ENCODE measurements at regions not wholly inside any gene's neighbourhood (a gene's known extent, or its start where the extent isn't known, plus 50 kb on each side); places are given as distances from the start of the nearest gene placed in this dataset.
"Not testable (repeated sequence)": the region's sequence is repeated elsewhere in the genome, so short reads cannot be mapped to it uniquely, and the experiment has no call there.

DNA sequence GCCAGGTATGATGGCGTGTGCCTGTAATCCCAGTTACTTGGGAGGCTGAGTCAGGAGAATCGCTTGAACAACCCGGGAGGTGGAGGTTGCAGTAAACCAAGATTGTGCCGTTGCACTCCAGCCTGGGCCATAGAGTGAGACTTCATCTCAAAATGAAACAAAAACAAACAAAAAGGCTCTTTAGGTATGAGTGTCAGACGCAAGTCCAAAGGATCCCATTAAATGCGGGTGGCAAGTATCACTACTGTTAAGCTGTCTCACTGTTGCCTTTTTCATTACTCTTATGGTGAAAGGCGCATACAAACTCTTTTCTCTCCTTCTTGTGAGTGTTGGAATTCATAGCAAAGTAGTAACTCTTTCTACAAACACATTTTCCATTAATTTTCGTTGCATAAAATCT is 688.5 kb upstream of the CHD1 start:
- Mint-ChIP-seq H3K27ac (no peak overlapping the region), H3K27me3 (no peaks in the 10 kb centered on the region), H3K4me3 (no peak overlapping the region), H3K4me1 (no peaks in the 10 kb centered on the region), H3K36me3 (no peaks in the 10 kb centered on the region), H3K9me3 (no peaks in the 10 kb centered on the region)

DNA sequence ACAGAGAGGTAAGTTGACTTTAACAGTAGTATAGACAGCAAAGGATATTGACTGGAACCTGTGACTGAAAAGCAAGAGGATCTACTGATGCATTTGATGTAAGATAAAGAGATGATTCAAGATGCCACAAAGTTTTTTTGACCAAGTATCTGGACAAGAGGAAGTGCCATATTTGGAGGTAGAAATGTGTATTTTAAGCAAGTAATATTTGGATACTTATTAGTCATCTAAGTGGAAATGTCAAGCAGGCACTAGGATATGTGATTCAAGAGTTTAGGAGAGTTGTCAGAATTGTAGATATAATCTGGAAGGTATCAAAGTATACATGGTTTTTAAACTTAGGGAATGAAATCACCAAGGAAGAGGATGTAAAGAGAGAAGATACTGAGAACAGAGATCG is 686.1 kb upstream of the CHD1 start:
- H3K4me3 Mint-ChIP-seq, result no peak overlapping the region
- H3K4me1 Mint-ChIP-seq, result no peaks in the 10 kb centered on the region
- H3K27me3 Mint-ChIP-seq, result no peaks in the 10 kb centered on the region
- no peaks in the 10 kb centered on the region for H3K9me3 Mint-ChIP-seq
- H3K36me3 Mint-ChIP-seq, result no peaks in the 10 kb centered on the region
- no peak overlapping the region for H3K27ac Mint-ChIP-seq

DNA sequence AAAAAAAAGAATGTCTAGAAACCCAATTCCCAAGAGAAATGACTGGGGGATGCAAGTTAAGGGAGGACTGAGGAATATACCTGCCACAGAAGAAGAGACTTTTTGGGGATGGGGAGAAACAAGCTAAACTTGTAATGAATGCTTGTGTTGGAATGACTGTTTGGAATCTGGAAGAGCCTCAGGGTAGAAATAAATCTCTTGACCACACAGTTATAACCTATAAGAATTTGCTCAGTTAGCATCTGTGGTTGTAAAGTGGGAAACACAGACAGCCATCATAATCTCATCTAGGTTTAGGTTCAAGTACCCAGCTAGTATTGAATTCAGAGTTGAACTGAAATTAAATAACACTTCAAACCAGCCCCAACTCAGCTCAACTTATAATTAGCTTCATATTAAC is 678.3 kb upstream of the CHD1 start:
- no peaks in the 10 kb centered on the region for H3K36me3 Mint-ChIP-seq
- no peaks in the 10 kb centered on the region for H3K4me1 Mint-ChIP-seq
- H3K9me3 Mint-ChIP-seq, result no peaks in the 10 kb centered on the region
- H3K27ac Mint-ChIP-seq, result no peak overlapping the region
- no peak overlapping the region for H3K4me3 Mint-ChIP-seq
- H3K27me3 Mint-ChIP-seq, result no peaks in the 10 kb centered on the region

DNA sequence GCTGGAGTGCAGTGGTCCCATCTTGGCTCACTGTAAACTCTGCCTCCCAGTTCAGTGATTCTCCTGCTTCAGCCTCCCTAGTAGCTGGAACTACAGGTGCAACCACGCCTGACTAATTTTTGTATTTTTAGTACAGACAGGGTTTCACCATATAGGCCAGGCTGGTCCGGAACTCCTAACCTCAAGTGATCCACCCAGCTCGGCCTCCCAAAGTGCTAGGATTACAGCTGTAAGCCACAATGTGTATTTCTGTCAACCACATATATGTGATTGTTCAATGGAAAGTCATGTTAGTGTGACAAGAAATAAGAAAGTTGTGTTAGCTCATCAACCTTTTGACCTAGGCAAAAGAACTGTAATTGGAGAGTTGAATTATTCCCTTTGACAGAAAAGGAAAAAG is 677.1 kb upstream of the CHD1 start:
- Mint-ChIP-seq H3K9me3 (no peaks in the 10 kb centered on the region), H3K27ac (no peak overlapping the region), H3K4me1 (no peaks in the 10 kb centered on the region), H3K36me3 (no peaks in the 10 kb centered on the region), H3K27me3 (no peaks in the 10 kb centered on the region), H3K4me3 (no peak overlapping the region)

DNA sequence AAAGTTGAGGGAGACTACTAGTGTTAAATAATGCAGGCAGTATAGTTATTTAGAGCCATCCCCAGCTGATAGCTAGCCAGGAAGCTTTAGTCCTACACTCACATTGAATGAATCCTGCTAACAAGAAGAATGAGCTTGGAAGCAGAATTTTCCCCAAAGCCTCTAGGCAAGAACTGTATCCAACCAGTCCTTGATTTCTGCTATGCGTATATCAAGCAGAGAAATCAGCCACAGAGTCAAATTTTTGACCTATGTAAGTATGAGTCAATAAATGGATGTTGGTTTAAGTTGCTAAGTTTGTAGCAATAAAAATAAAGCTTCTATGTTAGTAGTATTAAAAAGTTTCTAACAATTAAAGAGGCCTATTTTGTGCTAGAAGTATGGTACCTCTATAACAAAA is 672.1 kb upstream of the CHD1 start:
- H3K36me3 Mint-ChIP-seq, result no peaks in the 10 kb centered on the region
- no peak overlapping the region for H3K27ac Mint-ChIP-seq
- no peaks in the 10 kb centered on the region for H3K27me3 Mint-ChIP-seq
- H3K4me1 Mint-ChIP-seq, result no peaks in the 10 kb centered on the region
- no peak overlapping the region for H3K4me3 Mint-ChIP-seq
- no peaks in the 10 kb centered on the region for H3K9me3 Mint-ChIP-seq

DNA sequence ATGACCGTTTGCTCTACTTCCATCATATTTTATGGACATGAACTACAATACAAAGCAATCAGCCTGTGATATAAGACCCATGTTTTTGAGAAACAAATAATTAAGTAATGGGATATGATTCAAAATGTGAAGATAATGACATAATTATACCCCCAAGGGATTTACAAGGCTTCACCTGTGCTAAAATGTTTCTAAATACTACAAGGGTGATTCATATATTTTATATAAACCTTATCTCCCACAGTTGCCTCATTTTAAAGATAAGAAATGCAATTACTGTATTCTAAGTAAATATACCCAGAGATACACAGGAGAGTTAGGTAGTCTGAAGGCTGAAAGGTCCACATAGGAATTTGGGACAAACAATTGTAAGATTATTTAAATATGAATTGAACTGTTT is 662.0 kb upstream of the CHD1 start:
- H3K27me3 Mint-ChIP-seq, result no peaks in the 10 kb centered on the region
- no peak overlapping the region for H3K4me3 Mint-ChIP-seq
- H3K9me3 Mint-ChIP-seq, result peaks cover 4% of the 10 kb centered on the region
- no peak overlapping the region for H3K27ac Mint-ChIP-seq
- H3K36me3 Mint-ChIP-seq, result no peaks in the 10 kb centered on the region
- H3K4me1 Mint-ChIP-seq, result no peaks in the 10 kb centered on the region

DNA sequence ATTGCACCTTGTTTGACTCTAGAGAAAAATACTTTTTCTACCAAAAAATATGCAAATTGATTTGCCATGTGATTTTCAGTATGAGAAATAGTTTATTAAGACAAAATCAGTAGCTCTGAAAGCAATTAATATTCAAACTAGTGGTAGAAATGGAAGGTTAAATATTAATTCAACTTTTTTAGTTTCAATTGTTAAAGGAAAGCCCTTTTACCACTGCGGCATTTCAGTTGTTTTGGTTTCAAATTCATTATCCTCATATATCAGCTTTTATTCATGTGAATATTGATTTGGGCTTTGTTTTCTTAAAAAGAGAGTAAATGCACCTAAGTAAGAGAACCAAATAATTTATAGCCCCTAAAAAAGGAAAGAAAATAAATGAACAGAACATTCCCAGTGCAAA is 660.6 kb upstream of the CHD1 start:
- H3K27ac Mint-ChIP-seq, result no peak overlapping the region
- peaks cover 4% of the 10 kb centered on the region for H3K9me3 Mint-ChIP-seq
- H3K36me3 Mint-ChIP-seq, result no peaks in the 10 kb centered on the region
- no peaks in the 10 kb centered on the region for H3K4me1 Mint-ChIP-seq
- H3K27me3 Mint-ChIP-seq, result no peaks in the 10 kb centered on the region
- H3K4me3 Mint-ChIP-seq, result no peak overlapping the region

DNA sequence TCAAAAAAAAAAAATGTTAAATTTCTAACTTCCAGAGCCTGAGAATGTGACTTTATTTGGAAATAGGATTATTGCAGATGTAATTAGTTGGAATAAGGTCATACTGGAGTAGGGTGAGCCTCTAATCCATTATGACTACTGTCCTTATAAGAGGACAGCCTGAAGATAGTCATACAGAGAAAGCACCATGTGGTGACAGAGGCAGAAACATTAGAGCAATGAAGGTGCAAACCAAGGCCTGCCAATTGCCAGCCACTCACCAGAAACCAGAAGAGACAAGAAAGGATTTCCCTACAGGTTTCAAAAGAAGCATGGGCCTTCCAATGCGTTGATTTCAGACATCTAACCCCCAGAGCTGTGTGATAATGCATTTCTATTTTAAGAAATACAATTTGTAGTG is 659.2 kb upstream of the CHD1 start:
- Mint-ChIP-seq H3K27ac (no peak overlapping the region), H3K4me1 (no peaks in the 10 kb centered on the region), H3K4me3 (no peak overlapping the region), H3K36me3 (no peaks in the 10 kb centered on the region), H3K27me3 (no peaks in the 10 kb centered on the region), H3K9me3 (peaks cover 4% of the 10 kb centered on the region)

DNA sequence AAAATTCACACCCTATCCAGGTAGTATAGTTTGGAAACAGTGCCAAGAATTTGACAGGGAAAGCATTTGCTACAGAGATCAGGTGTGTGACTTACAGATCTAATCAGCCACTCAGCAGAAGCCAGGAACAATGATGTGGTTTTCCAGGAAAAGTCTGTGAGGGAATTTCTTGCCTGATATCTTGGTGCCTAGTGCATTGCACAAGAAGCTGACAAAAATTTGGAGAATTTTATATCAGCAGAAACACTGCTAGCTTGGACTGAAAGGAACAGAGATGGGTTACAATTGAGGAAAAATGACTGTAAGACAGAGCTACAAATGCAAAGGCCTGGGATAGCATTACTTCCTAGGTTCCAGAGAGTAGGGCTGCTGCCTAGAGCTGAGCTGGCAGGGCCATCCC is 658.1 kb upstream of the CHD1 start:
- no peak overlapping the region for H3K4me3 Mint-ChIP-seq
- no peaks in the 10 kb centered on the region for H3K27me3 Mint-ChIP-seq
- H3K9me3 Mint-ChIP-seq, result peaks cover 4% of the 10 kb centered on the region

DNA sequence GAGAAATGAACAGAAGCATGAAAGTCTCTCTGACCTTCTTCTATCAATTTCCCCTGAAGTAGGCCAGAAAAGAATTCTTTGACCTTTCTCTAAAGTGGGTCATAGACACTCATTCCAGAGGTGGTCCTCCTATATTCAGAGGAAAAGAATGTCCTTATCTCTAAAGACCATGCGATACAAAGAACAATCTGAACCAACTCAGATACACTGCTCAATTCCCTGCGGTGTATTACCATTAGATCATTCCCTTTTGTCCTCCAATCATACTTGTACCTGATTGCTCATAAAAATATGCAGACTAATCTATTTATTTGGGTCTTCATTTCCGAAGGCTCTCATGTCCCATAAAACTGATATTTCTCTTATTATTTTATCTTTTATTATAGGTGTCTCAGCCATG is 652.4 kb upstream of the CHD1 start:
- not testable (repeated sequence) for H3K9me3 Mint-ChIP-seq, H3K36me3 Mint-ChIP-seq, H3K27ac Mint-ChIP-seq, H3K4me1 Mint-ChIP-seq, H3K4me3 Mint-ChIP-seq, H3K27me3 Mint-ChIP-seq

More for the DNA sequence above, 658.1 kb upstream of the CHD1 start:
- Mint-ChIP-seq H3K27ac (no peak overlapping the region), H3K4me1 (no peaks in the 10 kb centered on the region), H3K36me3 (no peaks in the 10 kb centered on the region)

DNA sequence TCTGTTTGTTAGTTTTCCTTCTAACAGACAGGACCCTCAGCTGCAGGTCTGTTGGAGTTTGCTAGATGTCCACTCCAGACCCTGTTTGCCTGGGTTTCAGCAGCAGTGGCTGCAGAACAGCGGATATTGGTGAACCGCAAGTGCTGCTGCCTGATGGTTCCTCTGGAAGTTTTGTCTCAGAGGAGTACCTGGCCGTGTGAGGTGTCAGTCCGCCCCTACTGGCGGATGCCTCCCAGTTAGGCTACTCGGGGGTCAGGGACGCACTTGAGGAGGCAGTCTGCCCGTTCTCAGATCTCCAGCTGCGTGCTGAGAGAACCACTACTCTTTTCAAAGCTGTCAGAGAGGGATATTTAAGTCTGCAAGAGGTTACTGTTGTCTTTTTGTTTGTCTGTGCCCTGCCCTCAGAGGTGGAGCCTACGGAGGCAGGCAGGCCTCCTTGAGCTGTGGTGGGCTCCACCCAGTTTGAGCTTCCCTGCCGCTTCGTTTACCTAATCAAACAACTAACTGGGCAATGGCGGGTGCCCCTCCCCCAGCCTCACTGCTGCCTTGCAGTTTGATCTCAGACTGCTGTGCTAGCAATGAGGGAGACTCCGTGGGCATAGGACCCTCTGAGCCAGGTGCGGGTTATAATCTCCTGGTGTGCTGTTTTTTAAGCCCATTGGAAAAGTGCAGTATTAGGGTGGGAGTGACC is 634.3 kb upstream of the CHD1 start:
- H3K4me1 Mint-ChIP-seq, H3K4me3 Mint-ChIP-seq, H3K36me3 Mint-ChIP-seq, H3K27ac Mint-ChIP-seq, H3K27me3 Mint-ChIP-seq, H3K9me3 Mint-ChIP-seq: not testable (repeated sequence)

DNA sequence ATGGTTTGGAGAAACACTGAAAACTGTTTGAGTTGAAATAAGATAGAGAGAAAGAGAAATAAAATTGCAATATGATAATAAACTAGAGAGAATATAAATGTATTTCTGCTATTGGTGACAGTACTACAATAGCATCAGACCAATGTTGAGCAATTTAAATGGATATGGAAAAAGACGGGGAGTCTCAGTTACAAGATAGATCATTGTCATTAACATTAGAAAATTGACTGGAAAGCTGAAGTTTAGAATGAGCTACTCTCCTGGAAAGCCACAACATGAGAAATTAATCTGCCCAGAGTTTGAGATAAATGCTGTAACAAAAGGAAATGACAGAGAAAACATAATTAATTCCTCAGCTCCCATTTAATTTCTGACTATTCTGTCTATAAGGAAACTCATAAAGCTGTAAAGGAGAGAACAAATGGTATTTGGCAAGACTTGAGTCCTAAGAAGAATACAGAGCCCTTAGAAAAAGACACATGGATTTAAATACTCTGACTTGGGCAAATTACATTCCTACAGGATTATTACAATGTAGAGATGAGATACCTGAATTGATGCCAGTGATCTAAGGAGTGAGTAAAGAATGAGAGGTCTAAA is 624.5 kb upstream of the CHD1 start:
- H3K4me3 Mint-ChIP-seq, result no peak overlapping the region
- H3K36me3 Mint-ChIP-seq, result no peaks in the 10 kb centered on the region
- H3K9me3 Mint-ChIP-seq, result no peaks in the 10 kb centered on the region
- H3K4me1 Mint-ChIP-seq, result no peaks in the 10 kb centered on the region
- no peak overlapping the region for H3K27ac Mint-ChIP-seq
- no peaks in the 10 kb centered on the region for H3K27me3 Mint-ChIP-seq

DNA sequence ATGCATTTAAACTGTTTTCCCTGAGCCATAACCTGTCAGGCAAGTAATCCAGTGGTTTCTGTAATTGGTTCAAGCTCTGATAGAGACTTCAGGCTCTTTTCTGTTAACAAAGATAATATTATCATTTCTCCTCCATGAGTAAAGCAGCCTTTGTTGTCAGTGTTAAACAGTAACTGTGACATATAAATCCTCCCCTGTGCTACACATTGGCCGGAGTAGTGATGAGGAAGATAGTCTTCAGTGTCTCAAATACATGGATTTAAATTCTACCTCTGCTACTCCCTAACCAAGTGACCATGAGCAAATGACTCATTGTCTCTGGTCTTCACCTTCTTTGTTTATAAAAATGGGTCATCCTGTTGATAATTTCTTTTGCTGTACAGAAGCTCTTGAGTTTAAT is 615.5 kb upstream of the CHD1 start:
- Mint-ChIP-seq H3K27me3 (no peaks in the 10 kb centered on the region), H3K4me3 (no peak overlapping the region), H3K4me1 (no peaks in the 10 kb centered on the region), H3K36me3 (no peaks in the 10 kb centered on the region), H3K27ac (no peak overlapping the region), H3K9me3 (no peaks in the 10 kb centered on the region)

DNA sequence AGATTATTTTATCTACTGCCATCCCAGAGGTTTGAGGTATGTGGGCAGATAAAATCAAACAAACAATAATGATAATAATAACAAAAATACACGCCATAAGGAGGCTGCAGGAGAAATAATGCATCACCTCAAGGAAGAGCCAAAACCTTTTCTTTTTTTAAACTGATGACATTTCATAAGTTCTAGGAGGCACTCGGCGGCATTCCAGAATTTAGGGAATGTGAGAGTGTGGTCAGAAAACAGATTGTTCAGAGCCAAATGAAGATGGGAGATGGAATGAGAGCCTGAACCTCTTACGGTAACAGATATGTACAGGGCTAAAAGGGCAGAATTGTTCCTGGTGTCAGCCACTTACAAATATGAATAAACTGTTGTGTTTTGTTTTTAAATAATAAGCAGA is 615.0 kb upstream of the CHD1 start:
- Mint-ChIP-seq H3K27ac (no peak overlapping the region), H3K27me3 (no peaks in the 10 kb centered on the region)

DNA sequence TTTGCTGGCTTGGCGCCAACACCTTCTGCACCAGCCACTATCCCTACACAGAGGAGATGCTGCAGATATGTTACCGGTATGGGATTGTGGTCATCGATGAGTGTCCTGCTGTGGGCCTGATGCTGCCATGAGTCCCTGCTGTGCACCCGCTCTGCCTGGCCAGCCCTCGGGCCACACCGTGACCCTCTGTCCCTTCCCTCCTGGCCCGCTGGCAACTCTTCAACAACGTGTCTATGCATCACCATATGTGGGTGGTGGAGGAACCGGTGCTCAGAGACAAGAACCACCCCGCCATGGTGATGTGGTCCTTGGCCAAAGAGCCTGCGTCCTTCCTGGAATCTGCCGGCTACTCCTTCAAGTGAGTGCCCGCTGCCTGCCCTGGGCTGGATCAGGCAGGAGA is 605.4 kb upstream of the CHD1 start:
- H3K27me3 Mint-ChIP-seq, H3K9me3 Mint-ChIP-seq, H3K4me3 Mint-ChIP-seq, H3K27ac Mint-ChIP-seq, H3K36me3 Mint-ChIP-seq, H3K4me1 Mint-ChIP-seq: not testable (repeated sequence)

More for the DNA sequence above, 615.0 kb upstream of the CHD1 start:
- H3K9me3 Mint-ChIP-seq, result no peaks in the 10 kb centered on the region
- H3K4me3 Mint-ChIP-seq, result no peak overlapping the region
- no peaks in the 10 kb centered on the region for H3K4me1 Mint-ChIP-seq
- H3K36me3 Mint-ChIP-seq, result no peaks in the 10 kb centered on the region

DNA sequence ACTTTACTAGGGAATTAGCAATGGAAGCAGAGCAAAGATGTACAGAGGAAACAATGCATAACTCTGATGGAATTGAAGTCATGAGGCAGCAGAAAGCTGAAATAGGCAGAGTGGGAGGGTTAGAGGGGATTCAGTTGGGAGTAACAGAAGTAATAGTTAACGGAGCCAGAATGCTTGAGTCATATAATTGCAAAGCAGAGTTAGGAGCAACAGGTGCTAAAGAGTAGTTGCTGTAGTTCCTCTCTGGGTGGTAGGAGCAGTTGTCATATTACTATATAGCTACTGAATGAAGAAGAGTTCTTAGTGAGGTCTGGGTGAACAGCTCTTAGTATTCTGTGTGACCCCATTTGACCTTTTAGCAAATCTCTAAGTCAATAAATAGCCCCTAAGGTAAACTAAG is 592.9 kb upstream of the CHD1 start:
- H3K4me3 Mint-ChIP-seq, H3K27ac Mint-ChIP-seq, H3K9me3 Mint-ChIP-seq, H3K4me1 Mint-ChIP-seq, H3K27me3 Mint-ChIP-seq, H3K36me3 Mint-ChIP-seq: not testable (repeated sequence)

DNA sequence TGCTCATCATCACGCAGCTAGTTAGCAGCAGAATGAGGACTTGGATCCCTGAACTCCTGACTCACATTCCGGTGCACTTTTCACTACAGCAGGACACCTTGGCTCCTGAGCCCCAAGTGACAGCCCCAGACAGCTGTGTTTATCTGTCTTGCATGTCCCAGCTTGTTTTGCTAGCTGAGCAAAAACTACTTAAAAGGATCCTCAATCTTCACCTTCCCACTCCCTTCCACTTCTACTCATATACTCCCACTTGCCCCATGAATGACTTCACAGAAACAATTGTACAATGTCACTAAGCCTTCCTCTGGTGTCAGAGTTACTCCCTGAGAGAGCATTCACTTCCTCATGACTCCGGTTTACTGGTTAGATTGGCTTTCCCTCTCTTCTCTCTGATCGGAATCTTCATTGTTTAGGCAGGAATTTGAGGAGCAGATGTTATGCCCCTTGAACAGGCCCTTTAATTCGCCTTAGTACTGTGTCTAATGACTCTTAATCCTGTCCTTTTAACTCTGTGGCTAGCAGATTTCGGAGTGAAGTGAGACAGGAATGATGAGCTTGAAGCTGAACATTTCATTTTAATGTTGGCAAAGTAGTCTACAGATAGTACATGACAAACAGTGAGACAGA is 587.2 kb upstream of the CHD1 start:
- H3K36me3 Mint-ChIP-seq, H3K9me3 Mint-ChIP-seq, H3K4me1 Mint-ChIP-seq, H3K4me3 Mint-ChIP-seq, H3K27ac Mint-ChIP-seq, H3K27me3 Mint-ChIP-seq: not testable (repeated sequence)

Measured in activated naive CD4-positive, alpha-beta T cell treated with anti-CD3 and anti-CD28 coated beads, Interleukin-2, amount 50 U/mL, for 24 hours (primary cell).